Stimulated activated CD4-positive, alpha-beta T cell treated with anti-CD3 and anti-CD28 coated beads, TNF-alpha, amount 100 ng/mL, for 48 hours (primary cell): ENCODE measurements at regions not wholly inside any gene's neighbourhood (a gene's known extent, or its start where the extent isn't known, plus 50 kb on each side); places are given as distances from the start of the nearest gene placed in this dataset.

Source experiments
- DNase-seq, 3 donors: peaks; one replicate each; pipeline ENCODE4 v3.0.0-alpha.2; 2020; ENCODE audit warnings: low read depth in 3 of 3

DNA sequence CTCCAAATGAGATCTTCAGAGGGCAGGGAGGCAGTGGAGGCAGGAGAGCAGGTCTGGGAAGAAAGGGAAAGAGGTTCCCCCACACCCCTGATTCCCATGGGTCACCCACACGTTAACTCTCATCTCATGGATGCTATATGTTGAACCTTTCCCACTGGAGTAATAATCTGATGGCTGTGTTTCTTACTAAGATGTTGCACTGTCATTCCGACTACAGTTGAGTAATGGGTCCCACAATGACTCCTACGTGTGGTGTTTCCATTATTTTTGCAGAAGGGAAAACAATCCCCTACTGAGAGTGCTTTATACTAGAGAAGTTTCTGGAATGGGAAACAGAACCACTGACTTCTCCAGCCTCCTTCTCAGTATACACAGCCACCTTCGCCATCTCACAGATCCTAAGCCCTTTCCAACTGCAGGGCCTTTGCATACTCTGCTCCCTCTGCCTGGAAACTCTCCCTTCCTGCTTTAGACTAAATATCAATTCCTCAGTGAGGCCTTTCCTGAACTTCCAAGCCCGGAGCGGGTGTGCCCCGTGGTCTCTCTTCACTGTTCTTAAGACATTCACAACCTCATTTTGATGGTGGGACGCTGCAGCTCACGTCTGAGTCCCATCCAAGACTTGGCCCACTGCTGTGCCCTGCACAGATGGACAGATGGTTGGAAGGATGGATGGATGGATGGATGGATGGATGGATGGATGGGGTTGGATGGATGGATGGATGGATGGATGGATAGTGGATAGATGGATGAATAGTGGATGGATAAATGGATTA, 238.6 kb upstream of the PMEPA1 start:
- no peak for DNase-seq

DNA sequence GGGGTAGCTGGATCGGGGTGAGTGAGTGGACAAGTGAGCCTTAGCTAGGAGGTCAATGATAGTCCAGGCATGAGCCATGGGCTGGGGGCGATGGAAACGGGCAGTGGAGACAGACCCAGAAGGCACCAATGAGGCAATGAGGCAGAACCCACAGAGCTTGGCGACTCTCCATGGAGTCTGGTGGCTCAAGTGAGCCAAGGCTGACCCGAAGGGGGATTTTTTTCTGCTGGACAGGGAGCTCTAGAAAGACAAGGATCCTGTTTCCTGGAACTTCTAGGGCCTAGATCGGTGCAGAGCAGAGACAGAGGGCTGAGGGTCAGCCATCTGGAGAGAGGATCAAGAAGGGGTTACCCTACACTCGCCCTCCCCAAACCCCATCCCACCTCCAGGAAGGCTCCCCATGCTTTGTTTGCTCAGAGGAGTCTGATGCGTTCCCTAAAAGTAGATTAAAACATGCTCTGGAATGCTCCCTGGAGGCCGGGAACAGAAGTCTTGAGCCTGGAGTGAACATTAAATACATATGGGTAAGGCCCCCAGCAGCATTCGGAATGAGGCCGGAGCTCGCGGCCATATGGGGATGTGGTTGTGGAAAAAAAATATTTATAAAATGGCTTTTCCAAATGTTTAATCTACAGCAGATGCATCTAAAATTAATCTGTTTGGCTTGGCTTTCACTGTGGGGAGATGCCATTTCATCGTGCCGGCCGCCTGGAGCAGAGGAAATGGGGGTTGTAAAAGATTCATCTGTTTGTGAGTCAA, 237.8 kb upstream of the PMEPA1 start:
- DNase-seq, result no peak

DNA sequence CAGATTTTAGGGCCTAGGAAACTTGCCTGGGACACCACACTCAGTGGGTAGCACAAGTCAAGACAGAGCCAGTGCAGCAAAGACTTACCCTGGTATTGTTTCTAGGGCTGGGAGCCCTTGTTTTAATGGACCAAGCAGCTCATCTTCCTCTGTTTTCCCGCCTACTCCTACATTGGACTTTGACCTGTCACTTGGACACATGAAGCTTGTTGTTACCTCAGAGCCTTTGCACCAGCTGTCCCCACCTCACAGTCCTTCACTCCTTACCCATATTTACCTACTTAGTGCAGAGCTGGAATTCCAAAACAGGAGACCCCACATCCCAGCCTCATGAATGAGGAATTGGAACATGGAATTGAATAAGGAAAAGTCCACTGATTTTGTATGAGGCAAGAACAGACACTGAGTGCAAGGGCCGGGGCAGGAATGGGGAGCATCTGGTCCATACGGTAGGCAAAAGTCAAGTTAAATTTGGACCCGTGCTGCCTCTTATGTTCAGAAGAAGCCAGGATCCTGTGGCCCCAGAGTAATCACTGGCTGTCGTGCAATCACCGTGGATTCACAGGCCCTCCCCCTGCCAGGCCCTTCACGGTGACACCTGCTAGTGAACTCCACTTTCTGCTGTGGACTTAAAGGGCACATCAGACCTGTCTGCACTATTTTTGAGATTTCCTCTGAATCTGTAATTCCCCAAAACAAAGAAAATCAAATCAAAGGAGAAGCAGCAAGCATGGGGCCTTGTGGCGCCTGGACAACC, 236.9 kb upstream of the PMEPA1 start:
- no peak for DNase-seq

DNA sequence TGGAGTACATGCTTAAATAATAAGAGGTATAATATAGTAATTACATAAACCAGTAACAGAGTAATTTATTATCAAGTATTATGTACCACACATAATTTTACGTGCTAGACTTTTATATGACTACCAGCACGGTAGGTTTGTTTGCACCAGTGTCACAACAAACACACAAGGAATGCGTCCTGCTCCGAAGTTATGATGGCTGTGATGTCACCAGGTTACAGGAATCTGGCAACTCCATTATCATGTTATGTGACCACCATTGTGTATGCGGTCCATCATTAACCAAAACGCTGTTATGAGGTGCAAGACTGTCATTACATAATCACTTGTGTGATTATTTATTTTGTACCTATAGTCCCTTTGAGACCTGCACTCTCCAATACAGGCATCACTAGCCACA, 235.2 kb upstream of the PMEPA1 start:
- DNase-seq, result no peak

- no peak for DNase-seq
Observed at GRCh38 chr20:57943950-57944349, 234.1 kb upstream of the PMEPA1 start.

DNA sequence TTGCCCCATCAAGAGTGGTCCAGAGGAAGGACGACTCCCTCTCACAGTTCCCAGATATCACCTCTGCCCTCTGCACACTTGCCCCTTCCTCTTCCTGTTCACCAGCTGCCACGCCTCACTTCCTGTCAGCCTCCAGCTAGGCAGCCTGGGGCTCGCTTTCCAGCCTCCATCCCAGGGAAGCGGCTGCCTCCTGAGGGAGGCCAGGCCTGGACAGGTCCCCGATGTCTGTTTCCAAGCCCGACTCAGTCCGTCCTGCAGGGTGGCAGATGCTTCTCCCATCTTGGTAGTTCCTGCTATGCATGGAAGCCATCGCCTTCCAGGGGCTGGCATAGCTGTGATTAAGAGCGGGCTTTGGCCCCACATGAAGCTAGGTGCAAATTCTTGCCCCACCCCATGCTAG, 233.5 kb upstream of the PMEPA1 start:
- DNase-seq, result no peak

GRCh38 chr20:57941604-57942381, 232.0 kb upstream of the PMEPA1 start:
- no peak for DNase-seq

- DNase-seq, result no peak
Observed at GRCh38 chr20:57940868-57941522, 231.2 kb upstream of the PMEPA1 start.

DNA sequence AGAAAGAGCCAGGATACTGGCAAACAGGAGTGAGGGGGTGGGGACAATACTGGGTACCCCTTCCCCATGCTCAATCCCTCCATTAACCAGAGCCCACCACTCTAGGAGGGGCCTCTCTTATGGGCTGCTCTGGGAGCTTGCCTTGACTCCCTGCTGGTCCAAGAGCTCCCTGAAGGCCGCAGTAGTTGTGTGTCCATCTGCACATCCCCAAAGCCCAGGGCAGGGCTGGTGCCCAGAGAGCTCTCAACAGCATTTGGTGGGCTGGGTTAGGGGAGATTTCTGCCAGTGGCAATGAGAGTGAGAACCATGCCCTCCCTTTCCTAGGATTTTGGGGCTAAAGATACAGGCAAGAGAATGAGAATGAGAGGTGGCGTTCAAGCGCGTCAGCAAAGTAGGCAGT, 230.6 kb upstream of the PMEPA1 start:
- DNase-seq, result no peak

DNA sequence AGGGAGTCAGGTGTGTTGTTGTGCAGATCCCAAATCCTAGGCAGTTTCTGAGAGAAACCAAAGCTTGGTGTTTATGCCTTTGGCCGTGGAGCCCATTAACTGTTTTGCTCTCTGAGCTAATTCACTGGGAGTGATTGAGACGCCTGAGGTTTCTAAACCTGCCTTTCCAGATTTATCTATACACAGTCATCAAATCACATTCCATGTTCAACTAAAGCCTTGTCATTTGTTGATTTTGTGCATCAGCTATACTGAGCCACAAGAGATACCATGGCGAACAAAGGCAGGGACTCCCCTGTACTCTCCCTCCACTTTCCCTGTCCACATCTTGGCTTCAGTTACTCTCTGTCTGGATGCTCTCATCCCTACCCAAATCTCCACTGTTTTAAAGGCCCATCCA, 229.7 kb upstream of the PMEPA1 start:
- DNase-seq, result no peak

GRCh38 chr20:57938158-57939108, 228.6 kb upstream of the PMEPA1 start:
- no peak for DNase-seq

- no peak for DNase-seq
Observed at GRCh38 chr20:57936636-57937385, 227.0 kb upstream of the PMEPA1 start.

- DNase-seq, result no peak
Observed at GRCh38 chr20:57934913-57935312, 225.1 kb upstream of the PMEPA1 start.

- DNase-seq, result no peak
Observed at GRCh38 chr20:57934007-57934805, 224.4 kb upstream of the PMEPA1 start.

GRCh38 chr20:57932227-57932864, 222.5 kb upstream of the PMEPA1 start:
- no peak for DNase-seq

DNA sequence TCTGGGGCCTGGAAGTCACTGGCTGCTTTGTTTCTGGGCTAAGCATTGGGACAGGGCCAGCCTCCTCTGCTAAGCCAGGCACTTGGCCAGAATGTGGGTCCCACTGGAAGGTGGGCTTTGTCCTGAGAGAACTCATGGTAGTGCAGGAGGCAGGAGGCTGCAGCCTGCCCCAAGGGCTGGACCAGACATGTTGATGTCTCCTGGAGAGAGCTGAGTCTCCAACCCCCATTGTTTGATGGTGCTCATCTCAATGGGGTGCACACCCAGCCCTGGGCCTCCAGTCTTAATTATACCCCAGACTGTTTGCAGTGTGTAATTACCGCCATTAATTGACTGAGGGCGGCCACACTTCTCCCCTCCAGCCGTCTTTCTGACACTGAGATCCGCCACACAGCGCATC, 220.5 kb upstream of the PMEPA1 start:
- no peak for DNase-seq

- DNase-seq, result no peak
Observed at GRCh38 chr20:57928181-57928967, 218.6 kb upstream of the PMEPA1 start.
